ENCODE measurements at regions not wholly inside any gene's neighbourhood (a gene's known extent, or its start where the extent isn't known, plus 50 kb on each side); places are given as distances from the start of the nearest gene placed in this dataset.

DNA sequence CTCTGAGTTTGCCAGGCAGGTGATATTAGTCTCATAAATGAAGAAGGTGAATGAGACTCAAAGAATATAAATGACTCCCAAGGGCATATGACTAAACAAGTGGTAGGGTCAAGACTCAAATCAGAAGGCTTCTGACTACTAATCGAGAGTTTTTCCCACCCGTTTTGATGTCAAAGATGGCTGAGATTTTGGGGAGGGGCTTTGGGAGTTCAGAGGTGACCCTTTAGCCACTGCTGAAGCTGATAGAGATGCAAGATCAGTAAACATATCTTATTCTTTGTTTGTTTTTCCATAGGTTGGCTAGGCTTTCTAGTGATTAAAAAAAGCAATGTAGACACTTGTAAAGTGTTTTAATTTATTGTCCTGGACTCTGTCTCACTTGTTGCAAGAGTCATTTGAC lies 239.6 kb upstream of the PLEKHG7 start (continued):
- TF ChIP-seq RAD51 (IDR thresholded peaks at IDR 0.05) (no peak), WRNIP1 (IDR thresholded peaks at IDR 0.05; ENCODE audit: borderline replicate concordance, low read depth, low read length) (no peak), NFYA (IDR thresholded peaks at IDR 0.05; ENCODE audit: borderline replicate concordance, low read depth, low read length) (no peak), NR2C1 (IDR thresholded peaks at IDR 0.05) (peak; percentile 56; the same call in 1 of the 2 replicates), NR2C2 (IDR thresholded peaks at IDR 0.05; ENCODE audit: borderline replicate concordance, control insufficient read depth, insufficient read length, low read depth) (no peak), KDM1A (IDR thresholded peaks at IDR 0.05; ENCODE audit: borderline replicate concordance) (no peak), EGR1 (IDR thresholded peaks at IDR 0.05; ENCODE audit: borderline replicate concordance in 1 of 2, low read depth in 2 of 2, low read length in 2 of 2) (no peak), FOXM1 (IDR thresholded peaks at IDR 0.05; ENCODE audit: low read depth, low read length) (peak; percentile 30; the same call in 1 of the 2 replicates), SIX5 (IDR thresholded peaks at IDR 0.05; ENCODE audit: low read depth, low read length, severe bottlenecking) (no peak), YY1 (IDR thresholded peaks at IDR 0.05; ENCODE audit: low read depth, low read length) (peak; percentile 70; the same call in 1 of the 2 replicates), MTA3 (IDR thresholded peaks at IDR 0.05; ENCODE audit: borderline replicate concordance, low read length) (no peak), HCFC1 (IDR thresholded peaks at IDR 0.05; ENCODE audit: low read length) (no peak), NRF1 (conservative IDR thresholded peaks at IDR 0.05; ENCODE audit: low read depth, low read length) (no peak), NFYB (IDR thresholded peaks at IDR 0.05; ENCODE audit: insufficient read depth, low read depth, low read length) (no peak), POLR2AphosphoS2 (IDR thresholded peaks at IDR 0.05; ENCODE audit: low read depth, low read length) (no peak), MYC (IDR thresholded peaks at IDR 0.05; ENCODE audit: insufficient read depth, insufficient read length, insufficient replicate concordance, low read length, severe bottlenecking) (no peak)
- TF ChIP-seq, protein P1, sequence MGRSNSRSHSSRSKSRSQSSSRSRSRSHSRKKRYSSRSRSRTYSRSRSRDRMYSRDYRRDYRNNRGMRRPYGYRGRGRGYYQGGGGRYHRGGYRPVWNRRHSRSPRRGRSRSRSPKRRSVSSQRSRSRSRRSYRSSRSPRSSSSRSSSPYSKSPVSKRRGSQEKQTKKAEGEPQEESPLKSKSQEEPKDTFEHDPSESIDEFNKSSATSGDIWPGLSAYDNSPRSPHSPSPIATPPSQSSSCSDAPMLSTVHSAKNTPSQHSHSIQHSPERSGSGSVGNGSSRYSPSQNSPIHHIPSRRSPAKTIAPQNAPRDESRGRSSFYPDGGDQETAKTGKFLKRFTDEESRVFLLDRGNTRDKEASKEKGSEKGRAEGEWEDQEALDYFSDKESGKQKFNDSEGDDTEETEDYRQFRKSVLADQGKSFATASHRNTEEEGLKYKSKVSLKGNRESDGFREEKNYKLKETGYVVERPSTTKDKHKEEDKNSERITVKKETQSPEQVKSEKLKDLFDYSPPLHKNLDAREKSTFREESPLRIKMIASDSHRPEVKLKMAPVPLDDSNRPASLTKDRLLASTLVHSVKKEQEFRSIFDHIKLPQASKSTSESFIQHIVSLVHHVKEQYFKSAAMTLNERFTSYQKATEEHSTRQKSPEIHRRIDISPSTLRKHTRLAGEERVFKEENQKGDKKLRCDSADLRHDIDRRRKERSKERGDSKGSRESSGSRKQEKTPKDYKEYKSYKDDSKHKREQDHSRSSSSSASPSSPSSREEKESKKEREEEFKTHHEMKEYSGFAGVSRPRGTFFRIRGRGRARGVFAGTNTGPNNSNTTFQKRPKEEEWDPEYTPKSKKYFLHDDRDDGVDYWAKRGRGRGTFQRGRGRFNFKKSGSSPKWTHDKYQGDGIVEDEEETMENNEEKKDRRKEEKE (IDR thresholded peaks at IDR 0.05), result no peak
- TF ChIP-seq, protein P2, sequence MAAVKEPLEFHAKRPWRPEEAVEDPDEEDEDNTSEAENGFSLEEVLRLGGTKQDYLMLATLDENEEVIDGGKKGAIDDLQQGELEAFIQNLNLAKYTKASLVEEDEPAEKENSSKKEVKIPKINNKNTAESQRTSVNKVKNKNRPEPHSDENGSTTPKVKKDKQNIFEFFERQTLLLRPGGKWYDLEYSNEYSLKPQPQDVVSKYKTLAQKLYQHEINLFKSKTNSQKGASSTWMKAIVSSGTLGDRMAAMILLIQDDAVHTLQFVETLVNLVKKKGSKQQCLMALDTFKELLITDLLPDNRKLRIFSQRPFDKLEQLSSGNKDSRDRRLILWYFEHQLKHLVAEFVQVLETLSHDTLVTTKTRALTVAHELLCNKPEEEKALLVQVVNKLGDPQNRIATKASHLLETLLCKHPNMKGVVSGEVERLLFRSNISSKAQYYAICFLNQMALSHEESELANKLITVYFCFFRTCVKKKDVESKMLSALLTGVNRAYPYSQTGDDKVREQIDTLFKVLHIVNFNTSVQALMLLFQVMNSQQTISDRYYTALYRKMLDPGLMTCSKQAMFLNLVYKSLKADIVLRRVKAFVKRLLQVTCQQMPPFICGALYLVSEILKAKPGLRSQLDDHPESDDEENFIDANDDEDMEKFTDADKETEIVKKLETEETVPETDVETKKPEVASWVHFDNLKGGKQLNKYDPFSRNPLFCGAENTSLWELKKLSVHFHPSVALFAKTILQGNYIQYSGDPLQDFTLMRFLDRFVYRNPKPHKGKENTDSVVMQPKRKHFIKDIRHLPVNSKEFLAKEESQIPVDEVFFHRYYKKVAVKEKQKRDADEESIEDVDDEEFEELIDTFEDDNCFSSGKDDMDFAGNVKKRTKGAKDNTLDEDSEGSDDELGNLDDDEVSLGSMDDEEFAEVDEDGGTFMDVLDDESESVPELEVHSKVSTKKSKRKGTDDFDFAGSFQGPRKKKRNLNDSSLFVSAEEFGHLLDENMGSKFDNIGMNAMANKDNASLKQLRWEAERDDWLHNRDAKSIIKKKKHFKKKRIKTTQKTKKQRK (IDR thresholded peaks at IDR 0.05; ENCODE audit: low read depth, low read length), result no peak
- TF ChIP-seq, protein P3, sequence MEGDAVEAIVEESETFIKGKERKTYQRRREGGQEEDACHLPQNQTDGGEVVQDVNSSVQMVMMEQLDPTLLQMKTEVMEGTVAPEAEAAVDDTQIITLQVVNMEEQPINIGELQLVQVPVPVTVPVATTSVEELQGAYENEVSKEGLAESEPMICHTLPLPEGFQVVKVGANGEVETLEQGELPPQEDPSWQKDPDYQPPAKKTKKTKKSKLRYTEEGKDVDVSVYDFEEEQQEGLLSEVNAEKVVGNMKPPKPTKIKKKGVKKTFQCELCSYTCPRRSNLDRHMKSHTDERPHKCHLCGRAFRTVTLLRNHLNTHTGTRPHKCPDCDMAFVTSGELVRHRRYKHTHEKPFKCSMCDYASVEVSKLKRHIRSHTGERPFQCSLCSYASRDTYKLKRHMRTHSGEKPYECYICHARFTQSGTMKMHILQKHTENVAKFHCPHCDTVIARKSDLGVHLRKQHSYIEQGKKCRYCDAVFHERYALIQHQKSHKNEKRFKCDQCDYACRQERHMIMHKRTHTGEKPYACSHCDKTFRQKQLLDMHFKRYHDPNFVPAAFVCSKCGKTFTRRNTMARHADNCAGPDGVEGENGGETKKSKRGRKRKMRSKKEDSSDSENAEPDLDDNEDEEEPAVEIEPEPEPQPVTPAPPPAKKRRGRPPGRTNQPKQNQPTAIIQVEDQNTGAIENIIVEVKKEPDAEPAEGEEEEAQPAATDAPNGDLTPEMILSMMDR (IDR thresholded peaks at IDR 0.05 in 2 of 3, conservative IDR thresholded peaks at IDR 0.05 in 1 of 3; ENCODE audit: control insufficient read depth in 2 of 3, extremely low read depth in 1 of 3, insufficient read depth in 1 of 3, low read depth in 3 of 3, low read length in 3 of 3), result no peak
- TF ChIP-seq, protein P4, sequence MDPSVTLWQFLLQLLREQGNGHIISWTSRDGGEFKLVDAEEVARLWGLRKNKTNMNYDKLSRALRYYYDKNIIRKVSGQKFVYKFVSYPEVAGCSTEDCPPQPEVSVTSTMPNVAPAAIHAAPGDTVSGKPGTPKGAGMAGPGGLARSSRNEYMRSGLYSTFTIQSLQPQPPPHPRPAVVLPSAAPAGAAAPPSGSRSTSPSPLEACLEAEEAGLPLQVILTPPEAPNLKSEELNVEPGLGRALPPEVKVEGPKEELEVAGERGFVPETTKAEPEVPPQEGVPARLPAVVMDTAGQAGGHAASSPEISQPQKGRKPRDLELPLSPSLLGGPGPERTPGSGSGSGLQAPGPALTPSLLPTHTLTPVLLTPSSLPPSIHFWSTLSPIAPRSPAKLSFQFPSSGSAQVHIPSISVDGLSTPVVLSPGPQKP (IDR thresholded peaks at IDR 0.05; ENCODE audit: low read depth, low read length), result no peak

All from GM12878 (cell line).